Effector CD8-positive, alpha-beta T cell (primary cell): ENCODE measurements at regions not wholly inside any gene's neighbourhood (a gene's known extent, or its start where the extent isn't known, plus 50 kb on each side); places are given as distances from the start of the nearest gene placed in this dataset.

ENCODE experiments used
- DNase-seq: peaks from one replicate; lab custom pipeline; 2025; lab: John Stamatoyannopoulos, UW

- no peak for DNase-seq
Measured at GRCh38 chr14:104425171-104425681, 154.3 kb upstream of the C14orf180 start.

GRCh38 chr14:104425763-104426646 lies 153.6 kb upstream of the C14orf180 start:
- DNase-seq, result no peak

GRCh38 chr14:104427131-104427851 lies 152.3 kb upstream of the C14orf180 start:
- DNase-seq, result no peak

- DNase-seq, result no peak
Measured at GRCh38 chr14:104428333-104428851, 151.2 kb upstream of the C14orf180 start.

GRCh38 chr14:104428860-104429259 lies 150.7 kb upstream of the C14orf180 start:
- no peak for DNase-seq

GRCh38 chr14:104429291-104429861 lies 150.2 kb upstream of the C14orf180 start:
- DNase-seq, result no peak

GRCh38 chr14:104431351-104431928 lies 148.1 kb upstream of the C14orf180 start:
- no peak for DNase-seq

- DNase-seq, result no peak
Measured at GRCh38 chr14:104431929-104432541, 147.5 kb upstream of the C14orf180 start.

GRCh38 chr14:104432611-104433231 lies 146.8 kb upstream of the C14orf180 start:
- no peak for DNase-seq

- DNase-seq, result no peak
Measured at GRCh38 chr14:104433401-104434213, 146.0 kb upstream of the C14orf180 start.

- no peak for DNase-seq
Measured at GRCh38 chr14:104434214-104435076, 145.1 kb upstream of the C14orf180 start.

GRCh38 chr14:104435147-104436046 lies 144.2 kb upstream of the C14orf180 start:
- no peak for DNase-seq

GRCh38 chr14:104436047-104436591 lies 143.4 kb upstream of the C14orf180 start:
- DNase-seq, result no peak

GRCh38 chr14:104436741-104437701 lies 142.5 kb upstream of the C14orf180 start:
- DNase-seq, result no peak

- DNase-seq, result no peak
Measured at GRCh38 chr14:104437703-104438102, 141.9 kb upstream of the C14orf180 start.

GRCh38 chr14:104438166-104438887 lies 141.2 kb upstream of the C14orf180 start:
- no peak for DNase-seq
